GM18508 (cell line): ENCODE measurements at regions not wholly inside any gene's neighbourhood (a gene's known extent, or its start where the extent isn't known, plus 50 kb on each side); places are given as distances from the start of the nearest gene placed in this dataset.

Experiments
- ATAC-seq: cut with Tn5 transposase; IDR thresholded peaks from one replicate; pipeline ENCODE4 v1.9.1; 2021; ENCODE audit warnings: moderate number of reproducible peaks; ENCODE audit not compliant: insufficient read depth, unreplicated experiment

DNA sequence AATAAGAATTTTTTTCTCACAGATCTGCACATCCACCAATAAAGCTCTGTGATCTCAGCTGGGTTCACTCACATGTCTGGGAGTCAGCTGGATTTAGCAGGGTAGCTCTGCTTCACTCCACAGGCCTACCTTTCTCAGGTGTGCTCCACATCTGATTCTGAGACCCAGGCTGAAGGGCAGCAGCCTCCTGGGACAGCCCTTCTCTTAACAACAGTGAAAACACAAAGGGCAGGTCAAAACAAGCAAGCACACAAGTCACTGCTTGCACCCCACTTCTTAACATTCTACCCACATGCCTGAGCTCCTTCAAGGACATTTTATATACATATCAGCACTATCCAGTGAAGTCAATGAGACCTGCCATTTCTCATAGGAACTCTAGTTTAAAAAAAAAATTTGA lies 96.0 kb upstream of the MAP3K4 start:
- no peak for ATAC-seq

DNA sequence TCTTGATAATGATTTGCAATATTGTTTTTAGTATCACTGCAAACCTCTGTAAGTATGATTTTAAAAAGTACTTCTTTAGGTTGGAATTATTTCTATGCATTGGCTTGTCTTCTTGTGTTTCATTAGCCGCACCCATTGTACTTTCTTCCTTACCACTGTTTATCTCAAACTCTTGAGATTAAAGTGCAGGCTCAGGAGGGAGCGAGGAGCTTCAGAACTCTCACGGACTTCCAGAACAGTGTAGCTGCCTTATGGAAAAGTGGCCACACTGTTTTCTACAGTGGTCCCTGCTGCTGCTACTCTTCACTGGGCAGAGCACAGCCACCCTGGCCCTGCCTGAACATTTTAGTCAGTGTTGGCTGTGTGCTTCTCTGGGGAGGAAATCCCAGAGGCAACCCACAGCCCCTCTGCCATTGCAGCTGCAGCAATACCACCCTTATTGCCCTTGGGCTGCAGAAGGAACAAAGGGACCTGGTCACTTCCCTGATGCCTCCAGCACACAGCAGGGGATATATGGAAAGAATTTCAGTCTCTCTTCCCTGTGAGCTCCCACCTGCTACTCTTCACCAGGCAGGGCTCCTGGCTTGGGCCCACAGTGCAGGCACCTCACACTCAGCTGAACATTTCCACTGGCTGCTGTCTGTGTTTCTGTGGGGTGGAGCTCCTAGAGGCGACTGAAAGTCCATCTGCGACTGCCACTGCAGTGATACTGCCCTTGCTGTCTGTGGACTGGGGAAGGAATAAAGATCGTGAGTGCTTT lies 91.7 kb upstream of the MAP3K4 start:
- no peak for ATAC-seq

DNA sequence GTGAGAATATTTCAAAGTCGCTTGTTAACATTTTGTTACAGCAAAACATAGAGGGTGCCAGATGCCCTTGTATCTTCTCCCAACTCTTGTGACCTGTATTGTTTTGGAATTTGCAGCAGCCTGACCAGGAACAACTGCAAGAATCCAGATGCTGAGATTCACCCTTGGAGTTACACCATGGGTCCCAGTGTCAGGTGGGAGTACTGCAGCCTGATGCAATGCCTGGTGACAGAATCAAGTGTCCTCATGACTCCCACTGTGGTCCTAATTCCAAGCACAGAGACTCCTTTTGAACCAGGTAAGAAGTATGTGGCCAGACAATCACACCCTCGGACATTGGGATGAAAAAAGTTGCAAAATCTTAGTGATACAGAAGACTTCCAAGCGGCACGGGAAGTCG lies 79.6 kb upstream of the MAP3K4 start:
- no peak for ATAC-seq

DNA sequence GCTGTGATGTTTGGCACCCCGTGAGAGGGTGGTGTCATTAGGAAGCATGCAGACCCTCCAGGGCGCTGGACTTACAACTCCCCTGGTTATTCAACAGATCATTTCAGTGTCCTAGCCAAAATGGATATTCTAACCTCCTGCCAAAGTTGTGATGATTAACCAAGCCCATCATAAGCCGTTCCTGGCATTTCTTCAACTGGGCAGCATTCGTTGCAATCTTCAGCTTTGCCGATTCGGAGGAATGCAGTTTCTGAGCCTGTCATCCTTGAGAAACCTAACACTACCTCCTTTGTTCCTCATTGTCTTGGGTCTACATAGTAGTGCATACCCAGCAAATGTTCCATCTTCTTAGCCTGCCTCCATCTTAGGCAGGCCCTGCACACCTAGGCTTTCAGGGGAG lies 79.2 kb upstream of the MAP3K4 start:
- ATAC-seq: no peak

DNA sequence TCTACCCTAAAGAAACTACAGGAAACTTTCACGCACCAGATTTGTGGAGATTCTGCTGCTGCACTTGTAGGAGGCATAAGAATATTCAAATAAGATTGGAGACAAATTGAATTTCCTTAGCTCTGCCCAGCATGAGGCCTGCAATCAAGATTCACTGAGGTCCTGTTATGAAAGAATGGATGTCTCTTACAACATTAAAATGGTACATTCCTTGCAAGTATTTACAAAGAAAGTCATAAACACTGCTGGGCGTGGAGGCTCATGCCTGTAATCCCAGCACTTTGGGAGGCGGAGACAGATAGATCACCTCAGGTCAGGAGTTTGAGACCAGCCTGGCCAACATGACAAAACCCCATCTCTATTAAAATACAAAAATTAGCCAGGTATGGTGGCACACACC lies 74.0 kb upstream of the MAP3K4 start:
- no peak for ATAC-seq

DNA sequence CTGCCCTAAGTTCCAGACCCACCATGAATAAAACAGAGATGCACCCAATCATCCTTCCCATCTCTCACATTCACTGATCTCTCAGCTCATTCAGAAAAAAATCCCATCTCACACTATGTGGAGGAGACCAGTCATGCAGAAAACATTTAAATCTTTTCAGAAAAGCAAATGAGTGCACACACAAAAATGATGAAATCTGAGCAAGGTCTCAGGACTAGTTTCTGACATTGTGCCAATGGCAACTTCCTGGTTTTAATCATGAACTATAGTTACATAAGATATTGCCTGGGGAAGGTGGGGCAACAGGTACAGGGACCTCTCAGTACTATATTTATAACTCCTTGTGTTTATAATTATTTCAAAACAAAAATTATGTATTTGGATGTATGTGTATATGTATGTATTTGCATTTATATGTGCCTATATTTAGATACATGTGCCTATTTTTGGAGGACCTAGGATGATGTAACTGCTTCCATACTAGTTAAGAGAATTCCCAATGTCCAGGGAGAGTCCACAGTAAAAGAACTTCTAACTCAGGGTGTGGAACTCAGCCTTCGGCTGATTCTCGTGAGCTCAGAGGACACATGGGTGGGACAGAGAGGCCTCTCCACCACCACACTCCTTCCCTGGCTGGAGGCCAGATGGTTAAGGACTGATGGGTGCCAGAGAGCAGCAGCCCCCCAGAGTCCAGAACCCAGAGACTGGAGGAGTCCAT lies 71.7 kb upstream of the MAP3K4 start:
- ATAC-seq: no peak

DNA sequence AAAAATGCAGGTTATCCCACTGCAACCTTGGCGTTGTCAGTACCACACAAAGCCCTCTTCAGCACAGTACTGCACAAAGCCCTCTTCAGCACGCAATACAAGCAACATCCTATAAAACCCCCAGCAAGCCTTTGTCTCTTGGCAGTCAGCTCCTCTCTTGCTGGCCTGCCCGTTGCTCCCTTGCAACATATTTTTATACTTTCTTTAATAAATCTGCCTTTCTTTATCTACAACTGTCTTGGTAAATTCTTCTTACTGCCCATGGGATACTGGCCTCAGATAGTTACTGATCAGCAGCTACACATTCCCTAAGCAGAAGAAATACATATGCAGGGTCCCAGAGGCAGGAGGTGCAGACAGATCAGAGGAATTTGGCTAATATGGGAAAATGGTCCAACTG lies 70.5 kb upstream of the MAP3K4 start:
- ATAC-seq: no peak

DNA sequence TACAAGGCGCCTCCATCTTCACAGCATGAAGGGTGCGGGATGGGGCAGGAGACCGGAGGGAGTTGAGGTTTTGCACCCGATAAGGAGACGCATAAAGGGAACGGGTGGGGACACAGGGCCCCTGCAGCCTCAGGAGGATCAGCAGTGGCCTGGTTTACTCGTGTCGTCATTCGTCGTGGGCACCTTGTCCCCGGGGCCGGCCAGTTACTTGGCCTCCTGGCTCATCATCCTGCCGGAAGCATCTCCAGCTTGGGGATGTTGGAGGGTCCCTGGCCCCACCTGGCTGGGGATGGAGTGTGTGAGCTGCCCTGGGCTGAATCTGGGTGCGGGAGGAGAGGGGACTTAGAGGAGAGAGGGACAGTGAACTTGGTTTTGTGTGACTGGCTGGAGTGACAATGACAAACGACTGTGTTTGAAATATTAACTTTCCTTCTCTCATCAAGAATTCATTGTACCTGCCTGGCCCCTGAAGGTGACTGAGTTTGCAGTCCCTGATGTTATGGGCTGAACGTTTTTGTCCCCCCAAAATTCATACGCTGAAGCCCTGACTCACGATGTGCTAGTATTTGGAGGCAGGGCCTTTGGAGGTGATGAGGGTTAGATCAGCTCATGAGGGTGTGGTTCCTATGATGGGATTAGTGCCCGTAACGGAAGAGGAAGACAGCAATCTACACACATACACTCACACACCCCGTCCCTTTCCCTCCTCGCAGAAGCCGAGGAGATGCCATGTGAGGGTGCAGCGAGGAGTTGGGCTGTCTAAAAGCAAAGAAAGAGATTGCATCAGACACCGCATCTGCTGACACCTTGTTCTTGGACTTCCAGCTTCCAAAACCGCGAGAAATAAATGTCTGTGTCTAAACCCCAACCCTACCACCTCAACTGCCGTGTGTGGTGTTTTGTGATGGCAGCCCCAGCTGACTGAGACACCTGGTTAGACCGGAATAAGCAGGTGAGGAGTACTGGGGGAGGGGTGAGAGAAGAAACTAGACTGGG lies 65.0 kb upstream of the MAP3K4 start:
- ATAC-seq: no peak

DNA sequence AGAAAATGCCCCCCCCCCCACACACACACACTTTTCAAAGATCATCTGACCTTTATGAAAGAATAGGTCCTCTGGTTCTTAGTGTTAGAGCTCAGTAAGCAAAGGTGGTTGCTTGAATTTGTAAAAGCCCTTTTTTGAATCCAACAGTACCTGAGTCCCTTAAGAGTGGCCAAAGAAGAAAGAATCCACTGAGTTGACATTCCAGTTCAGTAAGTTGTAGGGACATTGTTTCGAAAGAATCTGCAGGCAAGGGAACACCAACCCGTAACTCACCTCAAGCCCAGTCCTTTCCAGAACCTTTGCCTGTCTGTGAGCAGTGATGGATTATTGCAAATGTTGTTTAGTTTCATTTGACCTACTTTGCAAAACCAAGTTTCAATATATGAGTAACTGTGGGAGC lies 64.2 kb upstream of the MAP3K4 start:
- ATAC-seq: no peak

DNA sequence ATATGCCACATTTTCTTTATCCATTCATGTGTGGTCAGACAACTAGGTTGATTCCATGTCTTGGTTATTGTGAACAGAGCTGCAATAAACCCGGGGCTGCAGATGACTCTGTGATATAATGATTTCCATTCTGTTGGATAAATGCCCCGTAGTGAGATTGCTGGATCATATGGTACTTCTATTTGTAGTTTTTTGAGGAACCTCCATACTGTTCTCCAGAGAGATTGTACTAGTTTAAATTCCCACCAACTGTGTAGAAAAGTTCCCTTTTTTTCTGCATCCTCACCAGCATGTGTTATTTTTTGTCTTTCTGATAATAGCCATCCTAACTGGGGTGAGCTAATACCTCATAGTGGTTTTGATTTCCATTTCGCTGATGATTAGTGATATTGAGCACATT lies 62.2 kb upstream of the MAP3K4 start:
- no peak for ATAC-seq

DNA sequence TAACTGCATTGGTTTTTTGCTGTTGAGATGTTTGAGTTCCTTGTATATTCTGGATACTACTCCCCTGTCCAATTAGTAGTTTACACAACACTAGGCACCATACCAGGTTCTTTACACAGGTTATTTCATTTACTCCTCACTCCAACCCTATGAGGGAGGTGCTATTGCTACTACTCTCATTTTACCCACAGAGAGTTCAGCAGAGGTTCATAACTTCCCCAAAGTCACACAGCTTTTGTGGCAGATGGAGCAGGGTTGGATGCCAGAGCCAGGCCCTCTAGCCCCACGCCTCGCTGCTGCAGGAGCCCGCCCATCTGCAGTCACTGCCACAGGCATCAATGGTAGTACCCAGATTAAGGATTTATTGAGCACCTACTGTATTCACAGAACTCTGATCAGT lies 61.7 kb upstream of the MAP3K4 start:
- ATAC-seq: no peak

DNA sequence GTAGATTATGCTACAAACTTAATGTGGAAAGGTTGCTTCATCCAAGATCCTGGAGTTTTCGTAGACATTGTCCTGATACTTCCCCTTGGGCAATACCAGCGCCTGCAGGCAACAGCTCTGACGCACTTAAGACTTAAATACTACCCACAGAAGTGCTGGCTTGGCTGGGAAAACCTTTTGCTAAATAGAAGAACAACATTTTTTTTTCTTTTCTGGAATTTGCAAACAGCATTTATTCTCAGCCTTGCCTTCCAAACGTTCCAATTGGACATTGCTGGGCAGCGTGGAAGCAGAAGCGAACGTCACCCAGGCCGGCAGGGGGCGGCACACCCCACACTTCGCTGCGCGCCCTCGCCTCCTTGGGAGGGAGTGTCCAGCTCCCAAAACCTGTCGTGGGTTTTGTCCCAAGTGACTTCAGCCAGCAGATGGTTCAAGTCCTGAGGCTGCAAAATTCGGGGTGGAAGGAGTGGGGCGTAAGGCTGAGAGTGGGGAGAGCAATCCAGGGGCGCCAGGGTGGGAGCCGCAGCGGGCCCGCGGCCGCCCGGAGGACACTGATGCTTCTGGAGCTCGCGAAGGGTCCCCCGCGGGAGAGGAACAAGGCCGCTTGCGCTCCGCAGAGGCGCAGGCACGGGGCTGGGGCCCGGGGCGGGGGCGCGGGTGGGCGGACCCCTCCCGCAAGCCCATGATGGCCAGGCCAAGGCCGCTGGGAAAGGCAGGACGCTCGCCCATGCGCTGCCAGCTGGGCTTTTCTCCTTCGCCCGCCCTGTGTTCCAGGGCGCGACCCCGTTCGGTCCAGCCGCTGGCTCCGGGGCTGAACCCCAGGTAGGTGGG lies 60.8 kb upstream of the MAP3K4 start:
- ATAC-seq: peak; percentile 61

DNA sequence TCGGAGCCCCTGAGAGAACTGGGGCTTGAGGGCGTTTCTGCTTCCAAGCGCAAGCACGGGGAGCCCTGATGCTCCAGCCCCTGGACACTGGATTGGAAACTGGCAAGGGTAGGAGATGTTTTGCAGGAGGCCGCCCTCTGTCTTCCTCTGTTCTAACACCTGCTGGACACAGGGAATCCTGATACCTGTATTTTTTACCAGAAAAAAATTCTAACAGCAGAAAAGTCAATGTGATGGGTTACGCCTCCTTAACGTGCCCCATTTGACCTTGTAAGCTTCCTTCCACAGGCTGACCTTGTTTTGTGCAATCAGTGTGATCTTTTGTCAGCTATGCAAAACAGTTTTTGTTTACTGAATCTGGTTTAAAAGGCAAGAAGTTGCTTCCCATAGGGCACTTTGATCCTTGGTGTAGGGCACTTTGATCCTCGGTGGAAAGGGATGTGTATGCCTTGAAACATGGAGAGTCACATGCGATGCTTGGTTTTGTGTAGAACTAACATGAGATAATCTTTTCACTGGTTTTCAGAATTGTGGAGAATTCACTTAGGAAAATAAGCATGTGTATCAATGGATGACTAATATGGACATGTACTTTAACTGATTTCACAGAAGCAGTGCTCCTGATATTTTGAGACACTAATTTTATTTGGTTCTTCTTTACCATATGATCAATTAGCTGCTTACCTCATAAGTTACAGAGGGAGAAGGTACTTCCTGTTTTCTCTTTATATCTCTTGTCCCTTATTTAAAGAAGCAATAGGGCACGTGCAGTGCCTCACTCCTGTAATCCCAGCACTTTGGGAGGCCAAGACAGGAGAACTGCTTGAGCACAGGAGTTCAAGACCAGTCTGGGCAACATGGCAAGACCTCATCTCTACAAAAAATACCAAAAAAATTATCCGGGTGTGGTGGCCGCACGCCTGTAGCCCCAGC lies 59.9 kb upstream of the MAP3K4 start:
- no peak for ATAC-seq

DNA sequence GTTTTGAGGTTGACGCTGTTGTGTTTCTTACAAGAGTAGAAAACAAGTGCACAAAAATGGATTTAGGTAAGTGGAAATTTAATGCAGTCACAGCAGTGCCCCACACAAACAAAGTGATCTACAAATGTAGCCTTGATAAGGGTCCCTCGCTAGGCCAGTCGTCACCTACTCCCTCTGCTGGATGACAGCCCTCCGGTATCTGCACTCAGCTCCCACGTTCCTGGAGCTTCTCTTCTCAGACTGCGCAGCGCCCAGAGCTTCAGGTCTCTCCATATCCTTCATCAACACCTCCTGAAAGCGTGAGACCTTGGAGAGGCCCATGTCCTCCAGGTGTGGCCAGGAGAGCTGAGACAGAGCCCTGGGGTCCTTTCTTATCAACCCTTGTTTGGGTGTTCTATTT lies 58.3 kb upstream of the MAP3K4 start:
- no peak for ATAC-seq

DNA sequence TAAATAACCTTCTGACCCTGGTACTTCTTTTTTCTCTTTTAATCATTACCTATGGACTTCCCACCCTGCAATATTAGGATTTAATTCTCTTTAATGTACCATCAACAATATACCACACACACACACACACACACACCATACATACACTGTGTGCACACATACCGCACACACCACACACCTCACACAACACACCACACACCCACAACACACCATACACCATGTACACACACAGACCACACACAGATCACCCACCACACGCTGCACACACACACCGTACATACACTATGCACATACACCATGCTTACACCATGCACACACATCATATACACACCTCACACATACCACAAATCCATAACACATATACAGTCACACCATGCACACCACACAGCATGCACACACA lies 57.4 kb upstream of the MAP3K4 start:
- ATAC-seq: no peak

DNA sequence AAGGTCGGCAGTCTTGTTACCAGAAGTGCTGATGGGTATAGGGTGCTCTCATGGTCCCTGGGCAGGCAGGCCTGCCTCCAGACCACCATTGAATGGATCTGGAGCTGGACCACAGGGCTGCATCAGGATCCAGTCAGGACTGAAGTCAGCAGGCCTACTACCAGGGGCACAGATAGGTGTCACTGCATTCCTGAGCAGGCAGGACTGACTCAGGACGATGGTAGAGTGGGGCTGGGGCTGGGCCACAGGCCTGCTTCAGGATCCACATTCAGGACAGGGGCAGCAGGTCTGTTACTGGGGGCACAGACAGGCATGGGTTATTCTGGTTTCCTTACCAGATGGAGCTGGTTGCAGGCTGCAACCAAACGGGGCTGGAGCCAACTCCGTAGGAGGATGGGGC lies 51.4 kb upstream of the MAP3K4 start:
- no peak for ATAC-seq
